Mesendoderm (in vitro differentiated cells): ENCODE measurements at regions not wholly inside any gene's neighbourhood (a gene's known extent, or its start where the extent isn't known, plus 50 kb on each side); places are given as distances from the start of the nearest gene placed in this dataset.
A peak's percentile ranks its signal among the peaks of the same experiment; 100 is the strongest.

Experiments used
- DNase-seq: peaks from one replicate; pipeline ENCODE4 v3.0.0; 2013
- H2AK5ac ChIP-seq: 2 replicates; pipeline ENCODE4 v1.6.1; 2013; ENCODE audit warnings: low read length, inconsistent platforms
- H2BK120ac ChIP-seq: 2 replicates; pipeline ENCODE4 v1.6.1; 2013; ENCODE audit warnings: low read depth, mild to moderate bottlenecking, low read length, moderate library complexity, mixed read lengths
- H2BK15ac ChIP-seq: replicated peaks from 2 replicates; pipeline ENCODE4 v1.6.1; 2013; ENCODE audit warnings: low read depth, mild to moderate bottlenecking, moderate library complexity
- H2BK5ac ChIP-seq: 2 replicates; pipeline ENCODE4 v1.6.1; 2013; ENCODE audit warnings: low read length, inconsistent platforms
- H3K18ac ChIP-seq: 2 replicates; pipeline ENCODE4 v1.6.1; 2013; ENCODE audit warnings: mild to moderate bottlenecking, low read length, mixed read lengths
- H3K23ac ChIP-seq: one replicate; pipeline ENCODE4 v1.6.1; 2013; ENCODE audit warnings: low read length
- H3K27ac ChIP-seq: 2 replicates; pipeline ENCODE4 v1.5.1; 2013; ENCODE audit warnings: low read depth, mild to moderate bottlenecking, inconsistent platforms, low read length, moderate library complexity
- H3K27me3 ChIP-seq: 2 replicates; pipeline ENCODE4 v1.6.1; 2013; ENCODE audit warnings: low read length, control low read depth, mild to moderate bottlenecking, inconsistent platforms; ENCODE audit not compliant: insufficient read depth, poor library complexity
- H3K36me3 ChIP-seq: 2 replicates; pipeline ENCODE4 v1.6.1; 2013; ENCODE audit warnings: low read length, inconsistent platforms; ENCODE audit not compliant: control insufficient read depth, insufficient read depth
- H3K4ac ChIP-seq: one replicate; pipeline ENCODE4 v1.6.1; 2013; ENCODE audit warnings: low read depth, mild to moderate bottlenecking, low read length, moderate library complexity
- H3K4me1 ChIP-seq: 2 replicates; pipeline ENCODE4 v1.6.1; 2013; ENCODE audit warnings: low read depth, low read length, inconsistent platforms; ENCODE audit not compliant: control insufficient read depth
- H3K4me2 ChIP-seq: 2 replicates; pipeline ENCODE4 v1.6.1; 2013; ENCODE audit warnings: low read length
- H3K4me3 ChIP-seq: 2 replicates; pipeline ENCODE4 v1.5.1; 2013; ENCODE audit warnings: mild to moderate bottlenecking, low read length
- H3K56ac ChIP-seq: one replicate; pipeline ENCODE4 v1.6.1; 2013; ENCODE audit warnings: low read length
- H3K79me1 ChIP-seq: 2 replicates; pipeline ENCODE4 v1.6.1; 2013; ENCODE audit warnings: low read length, inconsistent platforms
- H3K79me2 ChIP-seq: 2 replicates; pipeline ENCODE4 v1.6.1; 2013; ENCODE audit warnings: mild to moderate bottlenecking, low read length; ENCODE audit not compliant: control insufficient read depth, insufficient read depth
- H3K9ac ChIP-seq: 2 replicates; pipeline ENCODE4 v1.6.1; 2013; ENCODE audit warnings: low read length, inconsistent platforms
- H4K5ac ChIP-seq: one replicate; pipeline ENCODE4 v1.6.1; 2013; ENCODE audit warnings: low read length
- H4K8ac ChIP-seq: one replicate; pipeline ENCODE4 v1.6.1; 2013; ENCODE audit warnings: low read depth, mild to moderate bottlenecking, control low read depth, low read length, moderate library complexity
- WGBS: extraction: QIAGEN DNeasy Blood & Tissue Kit; methylation state at CpG from one replicate; pipeline ENCODE4 v1.1.7; 2013; ENCODE audit warnings: low lambda C conversion rate, missing lambda C conversion rate; ENCODE audit not compliant: insufficient coverage; ENCODE audit errors: extremely low coverage; 5-methylcytosine and 5-hydroxymethylcytosine counted together

DNA sequence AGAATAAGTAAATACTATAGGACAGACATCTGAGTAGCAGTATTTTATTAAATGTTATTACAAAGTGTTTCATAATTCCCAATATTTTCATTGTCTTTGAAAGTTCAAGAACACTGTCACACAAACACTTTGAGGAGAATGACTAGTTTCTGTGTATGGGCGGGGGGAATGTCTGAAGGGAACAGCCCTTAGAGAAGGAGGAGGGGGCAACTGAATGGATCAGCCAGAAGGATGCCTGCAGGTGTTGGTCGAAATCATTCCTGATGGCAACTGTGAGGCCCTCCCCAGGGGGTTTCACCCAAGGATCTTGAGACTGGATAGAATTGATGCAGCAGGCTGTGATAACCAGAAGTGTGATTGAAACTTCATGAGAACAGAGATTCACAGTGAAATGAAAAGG, 223.2 kb upstream of the C1orf87 start:
- DNase-seq, result no peak
- Histone ChIP-seq H3K27ac (no peak overlapping the region), H3K79me1 (no peaks in the 10 kb centered on the region), H3K27me3 (no peaks in the 10 kb centered on the region), H4K8ac (no peak overlapping the region), H3K79me2 (no peaks in the 10 kb centered on the region), H2BK5ac (no peak overlapping the region), H3K4me3 (no peak overlapping the region), H2AK5ac (no peak overlapping the region), H3K4me2 (no peak overlapping the region), H3K9ac (no peak overlapping the region), H2BK15ac (no peak overlapping the region), H2BK120ac (no peak overlapping the region), H3K36me3 (no peaks in the 10 kb centered on the region), H3K4me1 (no peaks in the 10 kb centered on the region), H3K18ac (no peak overlapping the region), H3K56ac (no peak overlapping the region), H3K4ac (no peak overlapping the region), H3K23ac (no peak overlapping the region), H4K5ac (no peak overlapping the region)
- no CpG with 5 or more reads among the region's 2 CpGs for WGBS

DNA sequence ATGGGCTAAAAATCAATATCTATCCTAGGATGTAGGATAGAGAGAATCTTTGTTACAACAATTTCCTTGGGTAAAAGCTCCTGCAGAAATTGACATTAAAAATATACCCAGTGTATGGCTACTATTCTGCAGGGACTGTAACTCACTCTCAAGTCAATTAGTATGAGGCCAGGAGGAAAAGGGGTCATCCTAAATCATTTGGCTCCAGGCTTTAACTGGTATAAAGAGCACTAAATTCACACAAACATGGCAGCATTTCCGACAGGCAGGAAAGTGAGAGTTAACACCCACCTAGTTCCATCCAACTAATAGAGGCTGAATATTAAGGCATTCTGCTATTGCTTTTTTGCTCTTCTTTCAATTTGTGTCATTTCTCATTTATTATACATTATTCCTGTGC, 218.6 kb upstream of the C1orf87 start:
- H4K5ac ChIP-seq, result no peak overlapping the region
- DNase-seq, result no peak
- H3K4me2 ChIP-seq, result no peak overlapping the region
- H3K4ac ChIP-seq, result no peak overlapping the region
- H3K4me1 ChIP-seq, result no peaks in the 10 kb centered on the region
- H3K9ac ChIP-seq, result no peak overlapping the region
- no peaks in the 10 kb centered on the region for H3K79me1 ChIP-seq
- no peak overlapping the region for H2BK15ac ChIP-seq
- H3K36me3 ChIP-seq, result no peaks in the 10 kb centered on the region
- H4K8ac ChIP-seq, result no peak overlapping the region
- no CpG with 5 or more reads among the region's 1 CpG for whole genome bisulfite sequencing
- no peak overlapping the region for H3K56ac ChIP-seq
- no peak overlapping the region for H3K23ac ChIP-seq
- no peak overlapping the region for H3K27ac ChIP-seq
- no peak overlapping the region for H2BK5ac ChIP-seq
- no peak overlapping the region for H3K18ac ChIP-seq
- no peaks in the 10 kb centered on the region for H3K27me3 ChIP-seq
- no peak overlapping the region for H3K4me3 ChIP-seq
- H3K79me2 ChIP-seq, result no peaks in the 10 kb centered on the region
- H2BK120ac ChIP-seq, result no peak overlapping the region
- H2AK5ac ChIP-seq, result no peak overlapping the region

DNA sequence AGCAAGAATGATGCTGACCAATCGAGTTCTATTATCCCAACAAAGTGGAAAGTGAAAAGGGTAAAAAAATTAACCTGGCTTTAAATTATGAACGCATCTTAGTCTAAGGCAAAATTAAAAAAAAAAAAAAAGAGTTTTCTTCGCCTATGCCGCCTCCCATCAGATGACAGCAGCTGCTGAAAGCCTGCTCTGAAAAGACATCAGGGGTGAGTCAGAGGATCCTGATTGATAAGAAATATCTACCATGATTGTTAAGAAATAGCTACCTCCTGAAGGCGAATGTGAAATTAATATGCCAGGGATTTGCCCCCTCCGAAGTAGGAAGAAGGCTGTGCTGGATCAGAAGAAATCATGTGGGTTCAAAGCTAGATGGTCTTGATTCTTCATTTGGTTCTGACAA, 216.8 kb upstream of the C1orf87 start:
- Histone ChIP-seq H3K56ac (no peak overlapping the region), H3K27me3 (no peaks in the 10 kb centered on the region), H3K27ac (no peak overlapping the region), H3K4me1 (no peaks in the 10 kb centered on the region), H3K4me2 (no peak overlapping the region), H2AK5ac (no peak overlapping the region), H4K8ac (no peak overlapping the region), H2BK15ac (no peak overlapping the region), H3K79me1 (no peaks in the 10 kb centered on the region), H3K36me3 (no peaks in the 10 kb centered on the region), H3K18ac (no peak overlapping the region), H4K5ac (no peak overlapping the region), H3K4me3 (no peak overlapping the region), H3K9ac (no peak overlapping the region), H2BK120ac (no peak overlapping the region), H3K23ac (no peak overlapping the region), H3K79me2 (no peaks in the 10 kb centered on the region), H2BK5ac (no peak overlapping the region), H3K4ac (no peak overlapping the region)
- DNase-seq, result no peak
- WGBS, result no CpG with 5 or more reads among the region's 6 CpGs

DNA sequence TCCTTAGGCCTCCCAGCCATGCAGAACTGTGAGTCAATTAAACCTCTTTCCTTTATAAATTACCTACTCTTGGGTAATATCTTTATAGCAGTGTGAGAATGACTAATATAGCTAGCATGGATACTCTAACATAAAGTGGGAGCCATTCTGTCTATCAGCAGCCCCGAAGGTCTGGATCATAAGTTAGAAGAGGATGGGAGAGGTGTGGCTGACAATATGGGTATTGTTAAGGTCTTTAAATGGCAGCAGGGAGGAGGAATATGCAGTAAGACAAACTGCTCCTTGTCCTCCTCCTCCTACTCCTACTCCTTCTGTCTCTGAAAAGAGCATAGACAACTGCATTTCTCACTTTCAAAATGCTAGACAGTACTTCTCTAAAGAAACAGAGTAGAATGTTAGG, 214.0 kb upstream of the C1orf87 start:
- Histone ChIP-seq H2BK120ac (no peak overlapping the region), H3K4ac (no peak overlapping the region), H3K18ac (no peak overlapping the region), H4K5ac (no peak overlapping the region), H3K27ac (no peak overlapping the region), H3K79me1 (no peaks in the 10 kb centered on the region), H3K23ac (no peak overlapping the region), H3K4me3 (no peak overlapping the region), H3K56ac (no peak overlapping the region), H3K27me3 (no peaks in the 10 kb centered on the region), H3K36me3 (no peaks in the 10 kb centered on the region), H3K4me1 (no peaks in the 10 kb centered on the region), H3K4me2 (no peak overlapping the region), H2BK5ac (no peak overlapping the region), H3K9ac (no peak overlapping the region), H2BK15ac (no peak overlapping the region), H3K79me2 (no peaks in the 10 kb centered on the region), H2AK5ac (no peak overlapping the region), H4K8ac (no peak overlapping the region)
- no CpG with 5 or more reads among the region's 1 CpG for WGBS
- DNase-seq, result no peak

DNA sequence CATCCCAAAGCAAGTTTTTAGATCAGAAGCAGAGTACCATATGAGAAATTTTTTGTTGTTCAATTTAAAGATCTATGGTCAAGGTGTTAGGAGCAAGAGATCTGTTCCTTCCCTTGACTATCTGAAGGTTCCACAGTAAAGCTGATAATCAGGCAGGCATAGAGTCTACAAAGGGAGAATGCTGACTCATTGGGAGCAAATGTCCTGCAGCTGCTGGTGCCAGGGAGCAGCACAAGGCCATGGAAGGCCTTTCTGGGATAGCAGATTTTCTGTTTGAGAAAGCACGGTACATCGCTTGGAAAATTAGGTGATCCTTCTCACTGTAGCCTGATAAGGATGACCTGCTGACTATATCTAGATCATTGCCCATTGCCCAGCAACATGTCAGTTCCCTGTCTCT, 210.1 kb upstream of the C1orf87 start:
- no peaks in the 10 kb centered on the region for H3K27me3 ChIP-seq
- H3K79me2 ChIP-seq, result no peaks in the 10 kb centered on the region
- H2BK120ac ChIP-seq, result no peak overlapping the region
- no peaks in the 10 kb centered on the region for H3K79me1 ChIP-seq
- no CpG with 5 or more reads among the region's 2 CpGs for WGBS
- H3K4me3 ChIP-seq, result no peak overlapping the region
- H3K4me1 ChIP-seq, result no peaks in the 10 kb centered on the region
- H4K5ac ChIP-seq, result peak overlapping the region; percentile 36
- H3K56ac ChIP-seq, result no peak overlapping the region
- H3K36me3 ChIP-seq, result no peaks in the 10 kb centered on the region
- H3K4me2 ChIP-seq, result no peak overlapping the region
- H3K27ac ChIP-seq, result no peak overlapping the region
- peak; percentile 21 for DNase-seq
- H2BK15ac ChIP-seq, result no peak overlapping the region
- no peak overlapping the region for H2AK5ac ChIP-seq
- H3K9ac ChIP-seq, result no peak overlapping the region
- H3K4ac ChIP-seq, result no peak overlapping the region
- H4K8ac ChIP-seq, result no peak overlapping the region
- no peak overlapping the region for H3K18ac ChIP-seq
- no peak overlapping the region for H2BK5ac ChIP-seq
- H3K23ac ChIP-seq, result no peak overlapping the region

DNA sequence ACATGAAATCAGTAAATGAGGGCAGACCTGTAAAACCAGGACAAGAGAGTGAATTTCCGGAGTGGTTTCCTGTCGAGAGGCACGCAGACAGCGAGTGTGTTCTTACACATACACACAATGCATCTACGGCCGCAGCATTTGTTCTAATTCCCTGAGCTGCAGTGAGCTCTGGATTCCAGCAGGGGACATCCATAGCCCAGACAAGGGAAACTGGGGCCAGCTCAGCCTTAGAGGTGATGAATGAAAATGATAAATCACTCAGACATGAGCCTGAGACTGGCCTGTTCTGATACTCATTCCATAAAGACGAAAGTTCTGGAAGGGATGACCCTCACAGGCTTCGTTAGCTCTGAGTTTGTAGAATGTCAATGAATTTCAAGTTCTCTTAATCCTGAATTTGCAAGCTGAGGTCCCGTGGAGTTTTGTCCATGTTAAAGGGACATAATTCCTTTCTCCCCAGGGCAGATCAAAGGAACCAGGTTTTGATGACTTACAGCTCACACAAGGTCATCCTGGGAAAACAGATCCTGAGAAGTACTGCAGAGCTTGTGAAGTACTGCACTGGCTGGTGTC, 207.9 kb upstream of the C1orf87 start:
- H2BK120ac ChIP-seq, result no peak overlapping the region
- H2BK15ac ChIP-seq, result no peak overlapping the region
- WGBS, result no CpG with 5 or more reads among the region's 9 CpGs
- H3K56ac ChIP-seq, result no peak overlapping the region
- H3K23ac ChIP-seq, result no peak overlapping the region
- no peak overlapping the region for H2BK5ac ChIP-seq
- no peaks in the 10 kb centered on the region for H3K27me3 ChIP-seq
- peak; percentile 88 for DNase-seq
- no peaks in the 10 kb centered on the region for H3K4me1 ChIP-seq
- H2AK5ac ChIP-seq, result no peak overlapping the region
- no peak overlapping the region for H3K4ac ChIP-seq
- no peaks in the 10 kb centered on the region for H3K36me3 ChIP-seq
- no peak overlapping the region for H3K27ac ChIP-seq
- H3K4me2 ChIP-seq, result no peak overlapping the region
- no peak overlapping the region for H4K5ac ChIP-seq
- no peaks in the 10 kb centered on the region for H3K79me2 ChIP-seq
- H3K18ac ChIP-seq, result no peak overlapping the region
- no peaks in the 10 kb centered on the region for H3K79me1 ChIP-seq
- no peak overlapping the region for H3K4me3 ChIP-seq
- H3K9ac ChIP-seq, result no peak overlapping the region
- H4K8ac ChIP-seq, result no peak overlapping the region
